GM18511 (cell line): ENCODE measurements at regions not wholly inside any gene's neighbourhood (a gene's known extent, or its start where the extent isn't known, plus 50 kb on each side); places are given as distances from the start of the nearest gene placed in this dataset.
"Not testable (repeated sequence)": the region's sequence is repeated elsewhere in the genome, so short reads cannot be mapped to it uniquely, and the experiment has no call there.

Experiments used
- ATAC-seq: cut with Tn5 transposase; IDR thresholded peaks from one replicate; pipeline ENCODE4 v1.9.1; 2021; ENCODE audit warnings: mild to moderate bottlenecking, moderate library complexity; ENCODE audit not compliant: unreplicated experiment

GRCh38 chr21:38916214-38916964, 110.7 kb downstream of the ETS2 start:
- no peak for ATAC-seq

GRCh38 chr21:38915546-38915945, 109.8 kb downstream of the ETS2 start:
- no peak for ATAC-seq

GRCh38 chr21:38914528-38915293, 109.0 kb downstream of the ETS2 start:
- ATAC-seq: no peak

- no peak for ATAC-seq
Observed at GRCh38 chr21:38913893-38914527, 108.3 kb downstream of the ETS2 start.

GRCh38 chr21:38913120-38913892, 107.6 kb downstream of the ETS2 start:
- no peak for ATAC-seq

GRCh38 chr21:38912789-38913119, 107.0 kb downstream of the ETS2 start:
- no peak for ATAC-seq

- ATAC-seq: no peak
Observed at GRCh38 chr21:38912102-38912629, 106.4 kb downstream of the ETS2 start.

- ATAC-seq: no peak
Observed at GRCh38 chr21:38911484-38912101, 105.9 kb downstream of the ETS2 start.

- ATAC-seq: no peak
Observed at GRCh38 chr21:38910390-38911067, 104.8 kb downstream of the ETS2 start.

GRCh38 chr21:38909929-38910328, 104.2 kb downstream of the ETS2 start:
- ATAC-seq: no peak

- no peak for ATAC-seq
Observed at GRCh38 chr21:38909109-38909508, 103.4 kb downstream of the ETS2 start.

- ATAC-seq: no peak
Observed at GRCh38 chr21:38908537-38908936, 102.8 kb downstream of the ETS2 start.

GRCh38 chr21:38905752-38906151, 100.0 kb downstream of the ETS2 start:
- no peak for ATAC-seq

GRCh38 chr21:38905328-38905727, 99.6 kb downstream of the ETS2 start:
- ATAC-seq: no peak

- no peak for ATAC-seq
Observed at GRCh38 chr21:38903690-38904139, 98.0 kb downstream of the ETS2 start.

GRCh38 chr21:38902608-38903445, 97.1 kb downstream of the ETS2 start:
- ATAC-seq: no peak

GRCh38 chr21:38900499-38900898, 94.8 kb downstream of the ETS2 start:
- no peak for ATAC-seq

GRCh38 chr21:38899985-38900384, 94.3 kb downstream of the ETS2 start:
- not testable (repeated sequence) for ATAC-seq
